A673 (cell line): ENCODE measurements at regions not wholly inside any gene's neighbourhood (a gene's known extent, or its start where the extent isn't known, plus 50 kb on each side); places are given as distances from the start of the nearest gene placed in this dataset.

ENCODE experiments used
- BruUV-seq: library from RNA; stranded (reverse); fragments of 400-500 nt; replicated peaks from 2 replicates; lab custom pipeline; 2021; lab: Mats Ljungman, UMichigan
- CTCF ChIA-PET: fragments of 300-600 bp; sonication (Branson Sonifier 250); formaldehyde crosslinking; loops from one replicate; lab custom pipeline; 2022; ENCODE audit warnings: antibody characterized with exemption; lab: Charles Lee
- POLR2A ChIA-PET: fragments of 300-600 bp; sonication (Branson Sonifier 250); formaldehyde crosslinking; loops from one replicate; lab custom pipeline; 2022; ENCODE audit warnings: antibody characterized with exemption; ENCODE audit not compliant: low non-redundant PET; lab: Charles Lee
- DNase-seq: peaks from one replicate; pipeline ENCODE4 v3.0.0-alpha.2; 2015; ENCODE audit warnings: low spot score
- H3K27ac ChIP-seq: fragments of 200-600 bp; sonication (generic); 2 replicates; pipeline ENCODE4 v1.5.1; 2016; ENCODE audit warnings: mixed run types, low read depth, mild to moderate bottlenecking, mixed read lengths, antibody characterized with exemption, low read length; ENCODE audit not compliant: poor library complexity, severe bottlenecking
- H3K27me3 ChIP-seq: fragments of 200-600 bp; sonication (generic); replicated peaks from 2 replicates; pipeline ENCODE4 v1.6.1; 2017; ENCODE audit warnings: mixed run types, low read depth, mild to moderate bottlenecking, mixed read lengths, antibody characterized with exemption, low read length; ENCODE audit not compliant: insufficient read depth, poor library complexity
- H3K36me3 ChIP-seq: fragments of 200-600 bp; sonication (generic); 2 replicates; pipeline ENCODE4 v1.6.1; 2016; ENCODE audit warnings: mixed run types, mild to moderate bottlenecking, mixed read lengths, antibody characterized with exemption, low read length; ENCODE audit not compliant: insufficient read depth, poor library complexity, severe bottlenecking
- H3K4me1 ChIP-seq: fragments of 200-600 bp; sonication (generic); 2 replicates; pipeline ENCODE4 v1.6.1; 2017; ENCODE audit warnings: mixed run types, mild to moderate bottlenecking, mixed read lengths, antibody characterized with exemption, low read length; ENCODE audit not compliant: insufficient read depth, poor library complexity, severe bottlenecking
- H3K4me3 ChIP-seq: fragments of 200-600 bp; sonication (generic); 2 replicates; pipeline ENCODE4 v1.5.1; 2016; ENCODE audit warnings: low read depth, mixed run types, mild to moderate bottlenecking, mixed read lengths, low read length; ENCODE audit not compliant: poor library complexity, severe bottlenecking
- H3K9me3 ChIP-seq: fragments of 200-600 bp; sonication (generic); 2 replicates; pipeline ENCODE4 v1.6.1; 2016; ENCODE audit warnings: mixed run types, low read depth, mild to moderate bottlenecking, mixed read lengths, antibody characterized with exemption, low read length; ENCODE audit not compliant: poor library complexity, severe bottlenecking
- EZH2 ChIP-seq: fragments of 200-600 bp; sonication (generic); IDR thresholded peaks from 2 replicates; pipeline ENCODE4 v1.6.1; 2017; ENCODE audit warnings: borderline replicate concordance, low read depth, mild to moderate bottlenecking, mixed read lengths, antibody characterized with exemption, low read length; ENCODE audit not compliant: poor library complexity, severe bottlenecking
- intact Hi-C: fragments of 100-400 bp; cut with micrococcal nuclease; formaldehyde crosslinking; loops from one replicate; pipeline ENCODE4 v1.10.0; 2022; ENCODE audit not compliant: unreplicated experiment
- TF ChIP-seq, protein P1 (sequence below): fragments of 300-800, 200-600 bp; sonication (generic); conservative IDR thresholded peaks from 2 replicates; pipeline ENCODE4 v1.5.1; 2017; ENCODE audit warnings: low read depth, mild to moderate bottlenecking, antibody characterized with exemption, low read length, moderate library complexity, mixed read lengths

- Histone ChIP-seq H3K4me3 (no peak overlapping the region), H3K9me3 (no peaks in the 10 kb centered on the region), H3K4me1 (peaks cover 9% of the 10 kb centered on the region), H3K36me3 (no peaks in the 10 kb centered on the region), H3K27ac (no peak overlapping the region), H3K27me3 (no peaks in the 10 kb centered on the region)
- TF ChIP-seq, protein P1, sequence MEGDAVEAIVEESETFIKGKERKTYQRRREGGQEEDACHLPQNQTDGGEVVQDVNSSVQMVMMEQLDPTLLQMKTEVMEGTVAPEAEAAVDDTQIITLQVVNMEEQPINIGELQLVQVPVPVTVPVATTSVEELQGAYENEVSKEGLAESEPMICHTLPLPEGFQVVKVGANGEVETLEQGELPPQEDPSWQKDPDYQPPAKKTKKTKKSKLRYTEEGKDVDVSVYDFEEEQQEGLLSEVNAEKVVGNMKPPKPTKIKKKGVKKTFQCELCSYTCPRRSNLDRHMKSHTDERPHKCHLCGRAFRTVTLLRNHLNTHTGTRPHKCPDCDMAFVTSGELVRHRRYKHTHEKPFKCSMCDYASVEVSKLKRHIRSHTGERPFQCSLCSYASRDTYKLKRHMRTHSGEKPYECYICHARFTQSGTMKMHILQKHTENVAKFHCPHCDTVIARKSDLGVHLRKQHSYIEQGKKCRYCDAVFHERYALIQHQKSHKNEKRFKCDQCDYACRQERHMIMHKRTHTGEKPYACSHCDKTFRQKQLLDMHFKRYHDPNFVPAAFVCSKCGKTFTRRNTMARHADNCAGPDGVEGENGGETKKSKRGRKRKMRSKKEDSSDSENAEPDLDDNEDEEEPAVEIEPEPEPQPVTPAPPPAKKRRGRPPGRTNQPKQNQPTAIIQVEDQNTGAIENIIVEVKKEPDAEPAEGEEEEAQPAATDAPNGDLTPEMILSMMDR = no peak
- TF ChIP-seq EZH2 = no peak
- ChIA-PET POLR2A (no interaction called here), CTCF (no interaction called here)
- no TSS peak for BruUV-seq
- intact Hi-C loops = no loop called here
- peak; percentile 61 for DNase-seq
Measured at GRCh38 chr2:67039517-67040103, 357.5 kb upstream of the ETAA1 start.

GRCh38 chr2:67041051-67041450 lies 356.1 kb upstream of the ETAA1 start:
- Histone ChIP-seq H3K27ac (no peak overlapping the region), H3K36me3 (no peaks in the 10 kb centered on the region), H3K27me3 (no peaks in the 10 kb centered on the region), H3K9me3 (no peaks in the 10 kb centered on the region), H3K4me1 (peaks cover 6% of the 10 kb centered on the region), H3K4me3 (no peak overlapping the region)
- BruUV-seq = no TSS peak
- TF ChIP-seq, protein P1 = no peak
- TF ChIP-seq EZH2 = no peak
- ChIA-PET CTCF (no interaction called here), POLR2A (no interaction called here)
- DNase-seq = no peak
- intact Hi-C loops = no loop called here

- BruUV-seq = no TSS peak
- DNase-seq = no peak
- H3K4me3 ChIP-seq = no peak overlapping the region
- intact Hi-C loops = no loop called here
- peaks cover 12% of the 10 kb centered on the region for H3K4me1 ChIP-seq
- H3K9me3 ChIP-seq = no peaks in the 10 kb centered on the region
- no peak overlapping the region for H3K27ac ChIP-seq
- ChIA-PET POLR2A (no interaction called here), CTCF (no interaction called here)
- H3K27me3 ChIP-seq = no peaks in the 10 kb centered on the region
- no peaks in the 10 kb centered on the region for H3K36me3 ChIP-seq
- TF ChIP-seq, protein P1 = no peak
- no peak for TF ChIP-seq EZH2
Measured at GRCh38 chr2:67043781-67044478, 353.2 kb upstream of the ETAA1 start.
